PC-9 (cell line): ENCODE measurements at regions not wholly inside any gene's neighbourhood (a gene's known extent, or its start where the extent isn't known, plus 50 kb on each side); places are given as distances from the start of the nearest gene placed in this dataset.
A peak's percentile ranks its signal among the peaks of the same experiment; 100 is the strongest.

ENCODE experiments used
- BruUV-seq: library from RNA; stranded (reverse); fragments of 400-500 nt; replicated peaks from 2 replicates; lab custom pipeline; 2021; lab: Mats Ljungman, UMichigan
- CTCF ChIA-PET: fragments of 300-600 bp; sonication (Branson Sonifier 250); formaldehyde crosslinking; loops from one replicate; lab custom pipeline; 2022; ENCODE audit warnings: antibody characterized with exemption; lab: Charles Lee
- POLR2A ChIA-PET: fragments of 300-600 bp; sonication (Branson Sonifier 250); formaldehyde crosslinking; loops from one replicate; lab custom pipeline; 2022; ENCODE audit warnings: antibody characterized with exemption; ENCODE audit not compliant: unreplicated experiment; lab: Charles Lee
- DNase-seq, 2 experiments: peaks; one replicate each; pipeline versions ENCODE4 v3.0.0 to v3.0.0-alpha.2; 2015 to 2022; ENCODE audit warnings: mixed read lengths in 1 of 2
- H2AFZ ChIP-seq: fragments of 200-600 bp; sonication (generic); 2 replicates; pipeline ENCODE4 v1.8.1; 2017; ENCODE audit warnings: antibody characterized with exemption
- H3F3A ChIP-seq: fragments of 200-600 bp; sonication (generic); 2 replicates; pipeline ENCODE4 v1.8.1; 2017; ENCODE audit warnings: antibody characterized with exemption, mild to moderate bottlenecking, low read depth; ENCODE audit not compliant: insufficient read depth
- H3K27ac ChIP-seq: fragments of 200-600 bp; sonication (generic); 2 replicates; pipeline ENCODE4 v1.6.1; 2016; ENCODE audit warnings: mixed run types
- H3K27me3 ChIP-seq: fragments of 200-600 bp; sonication (generic); 2 replicates; pipeline ENCODE4 v1.6.1; 2016; ENCODE audit warnings: low read depth, mixed run types; ENCODE audit not compliant: insufficient read depth
- H3K36me3 ChIP-seq: fragments of 200-600 bp; sonication (generic); 2 replicates; pipeline ENCODE4 v1.6.1; 2016; ENCODE audit warnings: low read depth, mixed run types
- H3K4me1 ChIP-seq: fragments of 200-600 bp; sonication (generic); replicated peaks from 2 replicates; pipeline ENCODE4 v1.6.1; 2016; ENCODE audit warnings: mixed run types; ENCODE audit not compliant: insufficient read depth
- H3K4me2 ChIP-seq: fragments of 200-600 bp; sonication (generic); 2 replicates; pipeline ENCODE4 v1.6.1; 2017; ENCODE audit warnings: mixed run types
- H3K4me3 ChIP-seq: fragments of 200-600 bp; sonication (generic); 2 replicates; pipeline ENCODE4 v1.6.1; 2016; ENCODE audit warnings: mixed run types
- H3K79me2 ChIP-seq: fragments of 200-600 bp; sonication (generic); 2 replicates; pipeline ENCODE4 v1.6.1; 2017; ENCODE audit warnings: low read depth, mixed run types
- H3K9me2 ChIP-seq: fragments of 200-600 bp; sonication (generic); 2 replicates; pipeline ENCODE4 v1.8.1; 2017; ENCODE audit warnings: mild to moderate bottlenecking; ENCODE audit not compliant: insufficient read depth
- H3K9me3 ChIP-seq: fragments of 200-600 bp; sonication (generic); 2 replicates; pipeline ENCODE4 v1.8.1; 2016; ENCODE audit warnings: low read depth; ENCODE audit not compliant: insufficient read depth
- H4K20me1 ChIP-seq: fragments of 200-600 bp; sonication (generic); 2 replicates; pipeline ENCODE4 v1.8.1; 2017; ENCODE audit not compliant: insufficient read depth
- CTCF ChIP-seq: fragments of 200-600 bp; sonication (generic); conservative IDR thresholded peaks from 2 replicates; pipeline ENCODE4 v1.6.1; 2017; ENCODE audit warnings: mixed run types, antibody characterized with exemption, mild to moderate bottlenecking, moderate library complexity
- EZH2 ChIP-seq: fragments of 200-600 bp; sonication (generic); IDR thresholded peaks from 2 replicates; pipeline ENCODE4 v1.8.0; 2017; ENCODE audit warnings: antibody characterized with exemption, low read depth
- intact Hi-C: fragments of 100-400 bp; cut with micrococcal nuclease; formaldehyde crosslinking; loops from one replicate; pipeline ENCODE4 v1.10.0; 2022; ENCODE audit not compliant: unreplicated experiment

- no TSS peak for BruUV-seq
- peaks cover 54% of the 10 kb centered on the region for H3K4me1 ChIP-seq
- H3K79me2 ChIP-seq = no peaks in the 10 kb centered on the region
- 0 out of 2 replicates have a peak, but pooled peaks cover 3% of the 10 kb centered on the region for H3K9me2 ChIP-seq
- H2AFZ ChIP-seq = no peak overlapping the region
- H3K4me3 ChIP-seq = no peak overlapping the region
- no peaks in the 10 kb centered on the region for H4K20me1 ChIP-seq
- peaks cover 18% of the 10 kb centered on the region for H3K9me3 ChIP-seq
- intact Hi-C loops = loop anchor here (2.0 to 10.0 kb wide), 2 partner anchors 335 to 1051 kb away; partner anchors contain the start of gene SNX7
- ChIA-PET CTCF (no interaction called here), POLR2A (interaction anchor here (0.6 to 0.7 kb wide), 4 partner anchors 62 to 819 kb away, joined by 3 to 35 read pairs (median 4); no protein-coding TSS in a partner anchor)
- DNase-seq = peak; percentile 67 to 78
- TF ChIP-seq CTCF = no peak
- no peak for TF ChIP-seq EZH2
- H3K27ac ChIP-seq = peak overlapping the region; percentile 97
- H3F3A ChIP-seq = peaks cover 33% of the 10 kb centered on the region
- H3K4me2 ChIP-seq = no peak overlapping the region
- peaks cover 17% of the 10 kb centered on the region; the same call in 1 of the 2 replicates for H3K36me3 ChIP-seq
- no peaks in the 10 kb centered on the region for H3K27me3 ChIP-seq
These were observed 335.7 kb upstream of the SNX7 start for GRCh38 chr1:98325646-98326440.

- H3K4me1 ChIP-seq = peaks cover 52% of the 10 kb centered on the region
- intact Hi-C loops = loop anchor here (1.0 to 10.0 kb wide), 9 partner anchors 60 to 1049 kb away; no protein-coding TSS in a partner anchor
These were observed 337.6 kb upstream of the SNX7 start for GRCh38 chr1:98323906-98324358.

More at GRCh38 chr1:98323906-98324358, 337.6 kb upstream of the SNX7 start:
- POLR2A ChIA-PET = interaction anchor here (0.6 to 1.0 kb wide), 2 partner anchors 32 to 237 kb away, joined by 5 to 10 read pairs; no protein-coding TSS in a partner anchor
- Histone ChIP-seq H3K27me3 (no peaks in the 10 kb centered on the region), H3K9me3 (peaks cover 18% of the 10 kb centered on the region), H2AFZ (peak overlapping the region; percentile 61), H3K4me2 (peak overlapping the region; percentile 73), H3K36me3 (peaks cover 17% of the 10 kb centered on the region; the same call in 1 of the 2 replicates), H4K20me1 (no peaks in the 10 kb centered on the region), H3K27ac (peak overlapping the region; percentile 97), H3K79me2 (no peaks in the 10 kb centered on the region), H3K9me2 (0 out of 2 replicates have a peak, but pooled peaks cover 3% of the 10 kb centered on the region), H3F3A (peaks cover 33% of the 10 kb centered on the region), H3K4me3 (peak overlapping the region; percentile 24; the same call in 1 of the 2 replicates)
- peak; percentile 83 to 97 for DNase-seq
- TF ChIP-seq CTCF = no peak
- no peak for TF ChIP-seq EZH2
- BruUV-seq = no TSS peak
- CTCF ChIA-PET = interaction anchor here (0.6 kb wide), 1 partner anchor 60 kb away, joined by 5 read pairs; no protein-coding TSS in a partner anchor
